ENCODE measurements at regions not wholly inside any gene's neighbourhood (a gene's known extent, or its start where the extent isn't known, plus 50 kb on each side); places are given as distances from the start of the nearest gene placed in this dataset.

- TF ChIP-seq CTCF (IDR thresholded peaks at IDR 0.05; ENCODE audit: low read depth, low read length, missing input control): no peak
- TF ChIP-seq NR2F2 (IDR thresholded peaks at IDR 0.05): no peak
- TF ChIP-seq RAD21 (IDR thresholded peaks at IDR 0.05): no peak
- TF ChIP-seq MAX (IDR thresholded peaks at IDR 0.05): no peak
- no peak for TF ChIP-seq HNF4G (IDR thresholded peaks at IDR 0.05)
- no peak for TF ChIP-seq ATF3 (IDR thresholded peaks at IDR 0.05)
Measured at GRCh38 chr7:136692221-136692620, 176.2 kb upstream of the CHRM2 start (continued).

- Histone ChIP-seq H3K9me3 (ENCODE audit: control insufficient read depth in 4 of 4, low read length in 3 of 4) (no peaks in the 10 kb centered on the region), H3K4me1 (ENCODE audit: control insufficient read depth in 4 of 4, insufficient read depth in 4 of 4, low read length in 3 of 4) (no peaks in the 10 kb centered on the region), H3K27me3 (ENCODE audit: control insufficient read depth in 4 of 4, insufficient read depth in 4 of 4, low read length in 3 of 4) (peaks cover 0 to 3% (median 0%) of the 10 kb centered on the region in 4 donors), H3K4me3 (ENCODE audit: low read depth in 1 of 3, low read length in 3 of 3) (no peak overlapping the region), H3K36me3 (ENCODE audit: control insufficient read depth in 4 of 4, insufficient read depth in 3 of 4, low read depth in 1 of 4, low read length in 3 of 4) (no peaks in the 10 kb centered on the region), H3K9ac (ENCODE audit: low read depth in 1 of 2, low read length in 2 of 2) (no peak overlapping the region), H3K27ac (ENCODE audit: low read depth in 1 of 2, low read length in 2 of 2) (no peak overlapping the region)
- WGBS: 66% methylated on average over 2 of the region's 2 CpGs
- DNase-seq (ENCODE audit: low spot score): no peak
- no peak for TF ChIP-seq FOXA1 (IDR thresholded peaks at IDR 0.05)
Measured at GRCh38 chr7:136688601-136689000, 179.9 kb upstream of the CHRM2 start.

- H3K9me3 ChIP-seq (ENCODE audit: control insufficient read depth in 4 of 4, low read length in 3 of 4): no peaks in the 10 kb centered on the region
- no peak overlapping the region for H3K27ac ChIP-seq (ENCODE audit: low read depth in 1 of 2, low read length in 2 of 2)
- H3K4me1 ChIP-seq (ENCODE audit: control insufficient read depth in 4 of 4, insufficient read depth in 4 of 4, low read length in 3 of 4): no peaks in the 10 kb centered on the region
- TF ChIP-seq RAD21 (IDR thresholded peaks at IDR 0.05) (peak; percentile 61 to 69), FOXA2 (IDR thresholded peaks at IDR 0.05) (no peak), CTCF (IDR thresholded peaks at IDR 0.05; ENCODE audit: low read depth, low read length, missing input control) (peak; percentile 43)
- no peaks in the 10 kb centered on the region for H3K36me3 ChIP-seq (ENCODE audit: control insufficient read depth in 4 of 4, insufficient read depth in 3 of 4, low read depth in 1 of 4, low read length in 3 of 4)
- WGBS: 55% methylated on average over 2 of the region's 2 CpGs
- H3K4me3 ChIP-seq (ENCODE audit: low read depth in 1 of 3, low read length in 3 of 3): no peak overlapping the region
- H3K27me3 ChIP-seq (ENCODE audit: control insufficient read depth in 4 of 4, insufficient read depth in 4 of 4, low read length in 3 of 4): peaks cover 0 to 3% (median 0%) of the 10 kb centered on the region in 4 donors
- DNase-seq (ENCODE audit: low spot score): no peak
- H3K9ac ChIP-seq (ENCODE audit: low read depth in 1 of 2, low read length in 2 of 2): no peak overlapping the region
Measured at GRCh38 chr7:136687693-136688322, 180.6 kb upstream of the CHRM2 start.

- H3K9ac ChIP-seq (ENCODE audit: low read depth in 1 of 2, low read length in 2 of 2): no peak overlapping the region
- no peak for TF ChIP-seq RXRA (IDR thresholded peaks at IDR 0.05)
- TF ChIP-seq FOXA2 (IDR thresholded peaks at IDR 0.05): no peak
- no peak for TF ChIP-seq ATF3 (IDR thresholded peaks at IDR 0.05)
- TF ChIP-seq HNF4A (conservative IDR thresholded peaks at IDR 0.05): no peak
- TF ChIP-seq NR2F2 (IDR thresholded peaks at IDR 0.05): no peak
- no peak for DNase-seq (ENCODE audit: low spot score)
- H3K36me3 ChIP-seq (ENCODE audit: control insufficient read depth in 4 of 4, insufficient read depth in 3 of 4, low read depth in 1 of 4, low read length in 3 of 4): no peaks in the 10 kb centered on the region
- peaks cover 0 to 3% (median 0%) of the 10 kb centered on the region in 4 donors for H3K27me3 ChIP-seq (ENCODE audit: control insufficient read depth in 4 of 4, insufficient read depth in 4 of 4, low read length in 3 of 4)
- no peak overlapping the region for H3K27ac ChIP-seq (ENCODE audit: low read depth in 1 of 2, low read length in 2 of 2)
- no peaks in the 10 kb centered on the region for H3K4me1 ChIP-seq (ENCODE audit: control insufficient read depth in 4 of 4, insufficient read depth in 4 of 4, low read length in 3 of 4)
- H3K4me3 ChIP-seq (ENCODE audit: low read depth in 1 of 3, low read length in 3 of 3): no peak overlapping the region
- peaks cover 0 to 3% (median 0%) of the 10 kb centered on the region in 4 donors for H3K9me3 ChIP-seq (ENCODE audit: control insufficient read depth in 4 of 4, low read length in 3 of 4)
- WGBS: 40% methylated on average over 7 of the region's 7 CpGs
Measured at GRCh38 chr7:136685501-136686173, 182.8 kb upstream of the CHRM2 start.

All from liver (tissue), 8 donors.